PC-3 (cell line): ENCODE measurements at regions not wholly inside any gene's neighbourhood (a gene's known extent, or its start where the extent isn't known, plus 50 kb on each side); places are given as distances from the start of the nearest gene placed in this dataset.

Experiments used
- ATAC-seq: fragments of 200-7000 bp; cut with Tn5 transposase; 2 replicates; pipeline ENCODE4 v1.9.1; 2020; ENCODE audit warnings: mild to moderate bottlenecking, moderate library complexity
- BruUV-seq: library from RNA; stranded (reverse); fragments of 400-500 nt; replicated peaks from 2 replicates; lab custom pipeline; 2021; lab: Mats Ljungman, UMichigan
- CTCF ChIA-PET: fragments of 300-600 bp; sonication (Branson Sonifier 250); formaldehyde crosslinking; loops from one replicate; lab custom pipeline; 2022; ENCODE audit warnings: antibody characterized with exemption; lab: Charles Lee
- POLR2A ChIA-PET: fragments of 300-600 bp; sonication (Branson Sonifier 250); formaldehyde crosslinking; loops from one replicate; lab custom pipeline; 2022; ENCODE audit warnings: antibody characterized with exemption; ENCODE audit not compliant: unreplicated experiment; lab: Charles Lee
- DNase-seq: peaks from one replicate; pipeline ENCODE4 v3.0.0-alpha.2; 2015
- H2AFZ ChIP-seq: fragments of 300-600 bp; sonication (generic); 2 replicates; pipeline ENCODE4 v1.6.0; 2016; ENCODE audit warnings: antibody characterized with exemption, low read length
- H3F3A ChIP-seq: fragments of 300-600 bp; sonication (generic); one replicate; pipeline ENCODE4 v1.6.0; 2017; ENCODE audit warnings: antibody characterized with exemption, low read length, control low read depth, mild to moderate bottlenecking; ENCODE audit not compliant: unreplicated experiment
- H3K27ac ChIP-seq: fragments of 300-600 bp; sonication (generic); 2 replicates; pipeline ENCODE4 v1.5.1; 2016; ENCODE audit warnings: mild to moderate bottlenecking, low read length
- H3K27me3 ChIP-seq: fragments of 300-600 bp; sonication (generic); 2 replicates; pipeline ENCODE4 v1.6.1; 2016; ENCODE audit warnings: low read length, mixed read lengths
- H3K36me3 ChIP-seq: fragments of 300-600 bp; sonication (generic); 2 replicates; pipeline ENCODE4 v1.6.1; 2016; ENCODE audit warnings: low read depth, mixed run types, low read length, mixed read lengths
- H3K4me1 ChIP-seq: fragments of 300-600 bp; sonication (generic); 2 replicates; pipeline ENCODE4 v1.5.1; 2016; ENCODE audit warnings: low read length; ENCODE audit not compliant: insufficient read depth
- H3K4me2 ChIP-seq: fragments of 300-600 bp; sonication (generic); 2 replicates; pipeline ENCODE4 v1.6.0; 2016; ENCODE audit warnings: low read length
- H3K4me3 ChIP-seq: fragments of 300-600 bp; sonication (generic); 2 replicates; pipeline ENCODE4 v1.5.1; 2016; ENCODE audit warnings: mild to moderate bottlenecking, low read length, mixed read lengths
- H3K79me2 ChIP-seq: fragments of 300-600 bp; sonication (generic); 2 replicates; pipeline ENCODE4 v1.6.1; 2017; ENCODE audit warnings: low read length, mixed read lengths
- H3K9ac ChIP-seq: fragments of 300-600 bp; sonication (generic); 2 replicates; pipeline ENCODE4 v1.6.0; 2016; ENCODE audit warnings: mild to moderate bottlenecking, low read length
- H3K9me2 ChIP-seq: fragments of 300-600 bp; sonication (generic); replicated peaks from 2 replicates; pipeline ENCODE4 v1.6.1; 2016; ENCODE audit warnings: mixed run types, low read length, mixed read lengths
- H3K9me3 ChIP-seq: fragments of 300-600 bp; sonication (generic); 2 replicates; pipeline ENCODE4 v1.6.1; 2016; ENCODE audit warnings: low read length, mixed read lengths
- H4K20me1 ChIP-seq: fragments of 300-600 bp; sonication (generic); 2 replicates; pipeline ENCODE4 v1.6.1; 2016; ENCODE audit warnings: low read length, mixed read lengths
- EZH2 ChIP-seq: fragments of 300-600 bp; sonication (generic); IDR thresholded peaks from one replicate; pipeline ENCODE4 v1.6.1; 2017; ENCODE audit warnings: antibody characterized with exemption, mild to moderate bottlenecking, low read length; ENCODE audit not compliant: unreplicated experiment
- EZH2phosphoT487 ChIP-seq: fragments of 300-600 bp; sonication (generic); IDR thresholded peaks from 2 replicates; pipeline ENCODE4 v1.6.1; 2018; ENCODE audit warnings: mild to moderate bottlenecking, antibody characterized with exemption, low read length, borderline replicate concordance
- intact Hi-C: fragments of 100-400 bp; cut with micrococcal nuclease; formaldehyde crosslinking; loops from 2 replicates; pipeline ENCODE4 v1.9.0; 2023
- TF ChIP-seq, protein P1 (sequence below): fragments of 300-600 bp; sonication (generic); conservative IDR thresholded peaks from 2 replicates; pipeline ENCODE4 v1.5.1; 2017; ENCODE audit warnings: antibody characterized with exemption, low read depth, mild to moderate bottlenecking, low read length

DNA sequence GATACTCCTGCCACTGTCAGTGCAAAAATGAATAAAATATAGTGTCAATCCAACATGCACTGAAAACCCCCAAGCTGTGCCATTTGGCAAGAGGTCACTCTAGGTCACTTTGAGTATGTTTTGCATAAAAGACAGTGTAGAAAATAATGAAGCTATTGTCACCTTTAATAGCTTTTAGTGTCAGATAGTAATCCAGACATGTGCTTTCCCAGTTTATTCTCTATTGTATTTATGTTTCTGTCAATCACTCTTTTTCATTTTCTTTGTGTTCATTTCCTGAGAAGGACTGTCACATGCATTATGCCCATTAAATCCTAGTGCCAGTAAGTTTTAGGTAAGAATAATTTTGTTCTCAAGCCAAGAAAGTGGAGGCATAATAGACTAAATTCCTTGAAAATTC lies 1073.9 kb upstream of the CDH2 start:
- Histone ChIP-seq H3K4me3 (no peak overlapping the region), H3K79me2 (no peaks in the 10 kb centered on the region), H3K9me2 (no peaks in the 10 kb centered on the region), H3K27me3 (no peaks in the 10 kb centered on the region), H4K20me1 (no peaks in the 10 kb centered on the region), H2AFZ (no peak overlapping the region), H3K9ac (no peak overlapping the region), H3K4me1 (no peaks in the 10 kb centered on the region), H3K27ac (no peak overlapping the region), H3K36me3 (no peaks in the 10 kb centered on the region), H3F3A (no peaks in the 10 kb centered on the region), H3K4me2 (no peak overlapping the region), H3K9me3 (no peaks in the 10 kb centered on the region)
- no TSS peak for BruUV-seq
- DNase-seq (no peak), ATAC-seq (no peak)
- ChIA-PET POLR2A (no interaction called here), CTCF (no interaction called here)
- intact Hi-C loops = no loop called here
- TF ChIP-seq, protein P1, sequence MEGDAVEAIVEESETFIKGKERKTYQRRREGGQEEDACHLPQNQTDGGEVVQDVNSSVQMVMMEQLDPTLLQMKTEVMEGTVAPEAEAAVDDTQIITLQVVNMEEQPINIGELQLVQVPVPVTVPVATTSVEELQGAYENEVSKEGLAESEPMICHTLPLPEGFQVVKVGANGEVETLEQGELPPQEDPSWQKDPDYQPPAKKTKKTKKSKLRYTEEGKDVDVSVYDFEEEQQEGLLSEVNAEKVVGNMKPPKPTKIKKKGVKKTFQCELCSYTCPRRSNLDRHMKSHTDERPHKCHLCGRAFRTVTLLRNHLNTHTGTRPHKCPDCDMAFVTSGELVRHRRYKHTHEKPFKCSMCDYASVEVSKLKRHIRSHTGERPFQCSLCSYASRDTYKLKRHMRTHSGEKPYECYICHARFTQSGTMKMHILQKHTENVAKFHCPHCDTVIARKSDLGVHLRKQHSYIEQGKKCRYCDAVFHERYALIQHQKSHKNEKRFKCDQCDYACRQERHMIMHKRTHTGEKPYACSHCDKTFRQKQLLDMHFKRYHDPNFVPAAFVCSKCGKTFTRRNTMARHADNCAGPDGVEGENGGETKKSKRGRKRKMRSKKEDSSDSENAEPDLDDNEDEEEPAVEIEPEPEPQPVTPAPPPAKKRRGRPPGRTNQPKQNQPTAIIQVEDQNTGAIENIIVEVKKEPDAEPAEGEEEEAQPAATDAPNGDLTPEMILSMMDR = no peak
- TF ChIP-seq EZH2phosphoT487 (no peak), EZH2 (no peak)

DNA sequence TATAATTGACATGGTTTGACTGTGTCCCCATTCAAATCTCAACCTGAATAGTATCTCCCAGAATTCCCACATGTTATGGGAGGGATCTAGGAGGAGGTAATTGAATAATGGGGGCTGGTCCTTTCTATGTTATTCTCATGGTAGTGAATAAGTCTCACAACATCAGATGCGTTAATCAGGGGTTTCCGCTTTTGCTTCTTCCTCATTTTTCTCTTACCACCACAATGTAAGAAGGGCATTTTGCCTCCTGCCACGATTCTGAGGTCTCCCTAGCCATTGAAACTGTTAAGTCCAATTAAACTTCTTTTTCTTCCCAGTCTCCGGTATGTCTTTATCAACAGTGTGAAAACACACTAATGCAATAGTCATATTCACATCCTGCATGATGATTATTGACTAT lies 1073.3 kb upstream of the CDH2 start:
- ChIA-PET CTCF (no interaction called here), POLR2A (no interaction called here)
- no peaks in the 10 kb centered on the region for H3K79me2 ChIP-seq
- no peak overlapping the region for H3K4me3 ChIP-seq
- no peaks in the 10 kb centered on the region for H3F3A ChIP-seq
- ATAC-seq (no peak), DNase-seq (peak; percentile 7)
- intact Hi-C loops = no loop called here
- no peaks in the 10 kb centered on the region for H3K36me3 ChIP-seq
- no peak overlapping the region for H3K9ac ChIP-seq
- no peak overlapping the region for H2AFZ ChIP-seq
- no peak overlapping the region for H3K27ac ChIP-seq
- BruUV-seq = no TSS peak
- H3K9me2 ChIP-seq = no peaks in the 10 kb centered on the region
- no peaks in the 10 kb centered on the region for H3K9me3 ChIP-seq
- H3K4me1 ChIP-seq = no peaks in the 10 kb centered on the region
- H3K27me3 ChIP-seq = no peaks in the 10 kb centered on the region
- H4K20me1 ChIP-seq = no peaks in the 10 kb centered on the region
- no peak overlapping the region for H3K4me2 ChIP-seq
- TF ChIP-seq, protein P1 = no peak
- TF ChIP-seq EZH2phosphoT487 (no peak), EZH2 (no peak)

DNA sequence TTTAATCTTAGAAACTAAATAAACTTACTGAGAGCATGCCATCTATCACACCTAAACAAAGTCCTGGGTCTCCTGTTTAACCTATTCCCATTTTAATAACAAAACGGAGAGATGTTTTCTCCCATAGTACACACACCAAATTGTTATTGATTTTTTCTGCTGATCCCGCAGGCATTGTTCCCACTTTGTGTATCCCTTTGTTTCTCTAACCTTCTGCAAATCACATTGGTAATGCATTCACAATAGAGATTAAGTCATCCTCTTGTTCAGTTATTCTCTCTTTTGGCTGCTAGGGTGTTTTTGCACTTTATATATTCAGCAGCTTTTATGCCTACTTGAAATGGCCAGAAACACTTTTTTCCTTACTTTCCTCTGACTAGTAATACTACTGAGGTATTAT lies 1071.9 kb upstream of the CDH2 start:
- ATAC-seq = no peak
- Histone ChIP-seq H4K20me1 (no peaks in the 10 kb centered on the region), H3K79me2 (no peaks in the 10 kb centered on the region), H3K9me2 (no peaks in the 10 kb centered on the region), H2AFZ (no peak overlapping the region), H3K27ac (no peak overlapping the region), H3K4me3 (no peak overlapping the region), H3K27me3 (no peaks in the 10 kb centered on the region), H3K9me3 (no peaks in the 10 kb centered on the region), H3K4me2 (no peak overlapping the region), H3K36me3 (no peaks in the 10 kb centered on the region), H3K4me1 (no peaks in the 10 kb centered on the region), H3K9ac (no peak overlapping the region), H3F3A (no peaks in the 10 kb centered on the region)
- BruUV-seq = no TSS peak
- CTCF ChIA-PET = no interaction called here
- no peak for DNase-seq
- no peak for TF ChIP-seq EZH2
- TF ChIP-seq, protein P1 = no peak
- TF ChIP-seq EZH2phosphoT487 = no peak
- POLR2A ChIA-PET = no interaction called here
- intact Hi-C loops = no loop called here
